Left lung (tissue), 4 donors: ENCODE measurements at regions not wholly inside any gene's neighbourhood (a gene's known extent, or its start where the extent isn't known, plus 50 kb on each side); places are given as distances from the start of the nearest gene placed in this dataset.

Experiments used
- ATAC-seq: fragments of 200-7000 bp; cut with Tn5 transposase; one replicate; pipeline ENCODE4 v1.9.1; 2020; ENCODE audit warnings: moderate library complexity
- DNase-seq, 4 donors: peaks; one replicate each; pipeline ENCODE4 v3.0.0-alpha.2; 2013 to 2020
- H3K27ac ChIP-seq, 2 donors: fragments of 200-600 bp; sonication (generic) in 1 of 2; one replicate each; pipeline versions ENCODE4 v1.5.0 to v1.8.0; 2020 to 2021
- H3K27me3 ChIP-seq, 2 donors: fragments of 200-600 bp; sonication (generic) in 1 of 2; one replicate each; pipeline versions ENCODE4 v1.5.0 to v1.8.0; 2020 to 2021
- H3K36me3 ChIP-seq, 2 donors: fragments of 200-600 bp; sonication (generic) in 1 of 2; one replicate each; pipeline versions ENCODE4 v1.5.0 to v1.8.0; 2020 to 2021
- H3K4me1 ChIP-seq, 2 donors: fragments of 200-600 bp; one replicate each; pipeline ENCODE4 v1.8.0; 2021
- H3K4me3 ChIP-seq, 2 donors: fragments of 200-600 bp; sonication (generic) in 1 of 2; one replicate each; pipeline versions ENCODE4 v1.5.0 to v1.8.0; 2020 to 2021; ENCODE audit warnings: mild to moderate bottlenecking in 1 of 2
- H3K9me3 ChIP-seq, 2 donors: fragments of 200-600 bp; sonication (generic) in 1 of 2; one replicate each; pipeline versions ENCODE4 v1.5.0 to v1.8.0; 2020 to 2021
- intact Hi-C, 2 donors: fragments of 100-400 bp; cut with DNase I; formaldehyde crosslinking; loops; one replicate each; pipeline versions ENCODE4 v1.11.2 to v1.14.2; 2022
- TF ChIP-seq, protein P1 (sequence below), 2 donors: fragments of 200-600 bp; sonication (generic) in 1 of 2; IDR thresholded peaks; one replicate each; pipeline versions ENCODE4 v1.5.0 to v1.8.0; 2021; ENCODE audit warnings: antibody characterized with exemption in 2 of 2
- donor health status: DM: no; HTN: yes; CAD: no.
- donor health status: DM: no; HTN: no; CAD: no.

DNA sequence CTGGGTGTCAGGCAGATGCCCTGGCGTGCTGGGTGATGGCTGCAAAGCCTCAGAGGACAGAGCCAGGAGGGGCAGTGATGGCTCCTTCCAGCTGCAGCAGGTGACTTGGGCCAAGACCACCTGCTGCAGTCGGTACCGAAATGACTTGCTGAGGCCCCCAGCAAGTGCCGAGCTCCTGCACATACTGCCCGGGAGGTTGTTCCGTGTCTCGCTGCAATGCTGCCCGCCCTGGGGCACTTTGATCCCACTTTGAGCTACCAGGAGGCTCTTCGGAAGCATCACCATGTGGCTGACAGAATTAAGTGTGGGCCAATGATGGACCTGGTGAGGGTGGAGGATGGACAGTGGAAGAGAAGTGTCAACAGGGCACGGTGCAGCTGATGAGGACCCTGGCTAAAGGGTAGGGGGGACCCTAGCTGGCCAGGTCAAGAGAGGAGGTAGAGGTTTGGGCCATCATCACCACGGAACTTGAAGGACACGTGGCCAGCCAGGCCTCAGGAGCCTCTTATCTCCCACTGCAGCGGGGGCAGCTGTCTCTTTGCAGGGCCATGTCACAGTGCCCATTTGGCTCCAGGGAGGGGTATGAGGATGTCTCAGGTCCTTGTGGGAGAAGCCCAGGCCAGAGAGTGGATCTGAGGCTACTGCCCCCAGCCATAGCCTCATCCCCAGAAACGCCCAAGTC lies 51.1 kb upstream of the NANOS1 start:
- Histone ChIP-seq H3K4me3 (no peak overlapping the region), H3K27ac (no peak overlapping the region), H3K36me3 (no peaks in the 10 kb centered on the region), H3K27me3 (no peaks in the 10 kb centered on the region), H3K4me1 (no peaks in the 10 kb centered on the region), H3K9me3 (peaks cover 0 to 9% of the 10 kb centered on the region in 2 donors)
- intact Hi-C loops, result no loop called here
- ATAC-seq (no peak), DNase-seq (no peak)
- TF ChIP-seq, protein P1, sequence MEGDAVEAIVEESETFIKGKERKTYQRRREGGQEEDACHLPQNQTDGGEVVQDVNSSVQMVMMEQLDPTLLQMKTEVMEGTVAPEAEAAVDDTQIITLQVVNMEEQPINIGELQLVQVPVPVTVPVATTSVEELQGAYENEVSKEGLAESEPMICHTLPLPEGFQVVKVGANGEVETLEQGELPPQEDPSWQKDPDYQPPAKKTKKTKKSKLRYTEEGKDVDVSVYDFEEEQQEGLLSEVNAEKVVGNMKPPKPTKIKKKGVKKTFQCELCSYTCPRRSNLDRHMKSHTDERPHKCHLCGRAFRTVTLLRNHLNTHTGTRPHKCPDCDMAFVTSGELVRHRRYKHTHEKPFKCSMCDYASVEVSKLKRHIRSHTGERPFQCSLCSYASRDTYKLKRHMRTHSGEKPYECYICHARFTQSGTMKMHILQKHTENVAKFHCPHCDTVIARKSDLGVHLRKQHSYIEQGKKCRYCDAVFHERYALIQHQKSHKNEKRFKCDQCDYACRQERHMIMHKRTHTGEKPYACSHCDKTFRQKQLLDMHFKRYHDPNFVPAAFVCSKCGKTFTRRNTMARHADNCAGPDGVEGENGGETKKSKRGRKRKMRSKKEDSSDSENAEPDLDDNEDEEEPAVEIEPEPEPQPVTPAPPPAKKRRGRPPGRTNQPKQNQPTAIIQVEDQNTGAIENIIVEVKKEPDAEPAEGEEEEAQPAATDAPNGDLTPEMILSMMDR (IDR thresholded peaks at IDR 0.05), result no peak

DNA sequence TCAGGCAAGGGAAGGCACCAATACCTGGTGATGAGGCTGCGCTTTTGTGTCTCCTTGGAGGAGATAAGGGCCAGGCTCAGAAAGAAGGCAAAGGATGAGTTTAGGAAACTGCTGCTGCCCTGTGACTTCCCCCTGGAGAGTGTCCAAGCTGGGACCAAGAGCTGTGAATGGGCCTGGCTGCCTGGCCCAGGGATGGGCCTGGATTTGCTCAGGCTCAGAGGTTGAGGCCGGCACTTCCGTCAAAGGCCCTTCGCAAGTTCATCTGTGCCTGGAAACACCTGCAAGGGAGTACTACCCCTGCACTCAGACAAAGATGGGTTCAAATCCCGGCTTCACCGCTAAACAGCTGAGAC lies 50.5 kb upstream of the NANOS1 start:
- Histone ChIP-seq H3K4me3 (no peak overlapping the region), H3K4me1 (no peaks in the 10 kb centered on the region), H3K27me3 (no peaks in the 10 kb centered on the region), H3K9me3 (peaks cover 0 to 4% of the 10 kb centered on the region in 2 donors), H3K36me3 (no peaks in the 10 kb centered on the region), H3K27ac (no peak overlapping the region)
- TF ChIP-seq, protein P1 (IDR thresholded peaks at IDR 0.05), result no peak
- ATAC-seq (no peak), DNase-seq (no peak)
- intact Hi-C loops, result no loop called here

DNA sequence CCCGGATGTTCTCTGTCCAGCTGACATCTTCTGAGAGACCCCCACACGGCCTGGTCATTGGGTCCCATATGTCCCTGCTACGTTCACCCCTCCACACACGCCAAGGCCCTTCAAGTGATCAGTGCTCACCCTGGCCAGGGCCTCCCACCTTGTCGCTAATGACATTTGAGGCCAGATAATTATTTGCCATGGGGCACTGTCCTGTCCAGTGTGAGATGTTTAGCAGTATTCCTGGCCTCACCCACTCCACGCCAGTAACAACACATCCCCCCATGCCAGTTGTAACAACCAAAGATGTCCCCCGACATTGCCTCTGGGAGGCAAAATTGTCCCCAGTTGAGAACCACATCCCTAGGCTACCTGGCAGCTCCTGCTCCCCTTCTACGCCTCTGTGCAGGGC lies 49.9 kb upstream of the NANOS1 start:
- intact Hi-C loops, result no loop called here
- H3K4me3 ChIP-seq, result no peak overlapping the region
- H3K9me3 ChIP-seq, result peaks cover 0 to 3% of the 10 kb centered on the region in 2 donors
- ATAC-seq (no peak), DNase-seq (no peak)
- H3K27me3 ChIP-seq, result no peaks in the 10 kb centered on the region
- no peaks in the 10 kb centered on the region for H3K4me1 ChIP-seq
- TF ChIP-seq, protein P1 (IDR thresholded peaks at IDR 0.05), result no peak
- no peak overlapping the region for H3K27ac ChIP-seq
- no peaks in the 10 kb centered on the region for H3K36me3 ChIP-seq
